ENCODE measurements at regions not wholly inside any gene's neighbourhood (a gene's known extent, or its start where the extent isn't known, plus 50 kb on each side); places are given as distances from the start of the nearest gene placed in this dataset.

DNA sequence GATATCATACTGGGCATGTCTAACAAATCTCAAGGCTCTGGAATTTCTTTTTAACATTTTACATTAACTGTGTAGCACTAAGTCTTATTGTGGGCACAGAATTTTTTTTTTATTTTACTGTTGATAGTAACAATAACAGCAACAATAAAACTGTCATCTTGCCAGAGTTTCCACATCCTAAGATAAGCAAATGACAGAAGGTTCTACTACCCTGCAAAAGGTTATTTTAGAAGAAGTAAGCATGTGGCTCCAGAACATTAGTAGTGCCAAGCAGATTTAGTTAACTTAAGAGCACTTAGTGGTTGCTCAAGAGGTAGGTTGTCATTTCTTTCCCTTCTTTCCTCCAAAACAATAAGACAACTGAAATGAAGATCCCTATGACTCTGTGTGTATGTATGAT, 743.0 kb upstream of the CBLB start:
- DNase-seq (ENCODE audit: low read depth in 2 of 2) = no peak

DNA sequence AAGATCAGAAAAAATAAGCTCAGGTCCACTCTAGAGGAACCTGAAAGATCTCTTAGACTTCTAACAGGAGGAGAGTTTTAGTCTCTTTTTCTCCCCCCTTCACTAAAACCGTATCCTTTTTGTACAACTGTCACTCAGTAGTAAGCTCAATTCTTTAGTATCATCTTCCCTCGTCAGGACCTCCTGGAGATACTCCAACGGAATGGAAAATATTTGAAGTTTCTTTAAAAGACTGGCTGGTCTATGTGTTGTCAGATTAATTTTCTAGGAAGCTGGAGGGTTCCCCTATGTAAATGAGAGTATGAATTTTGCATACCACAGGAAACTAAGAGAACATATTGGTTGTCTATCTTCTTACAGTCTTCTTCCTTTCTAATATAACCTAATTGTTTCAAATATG, 747.7 kb upstream of the CBLB start:
- no peak for DNase-seq (ENCODE audit: low read depth in 2 of 2)

DNA sequence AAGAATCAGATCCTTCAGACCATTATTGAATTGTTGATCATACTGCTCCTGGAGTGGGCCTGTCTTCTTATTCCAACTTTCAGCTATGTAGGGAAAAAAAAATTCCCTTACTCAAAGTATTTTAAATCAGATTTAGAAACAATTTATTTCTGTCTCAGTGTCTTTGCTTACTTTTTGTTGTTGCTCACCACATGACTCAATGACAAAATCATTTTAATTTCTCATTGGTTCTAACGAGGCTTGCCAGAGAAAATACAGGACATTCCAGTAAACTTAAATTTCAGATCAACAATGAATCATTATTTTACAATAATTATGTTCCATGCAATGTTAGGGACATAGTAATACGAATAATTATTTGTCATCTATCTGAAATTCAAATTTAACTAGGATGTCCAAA, 748.5 kb upstream of the CBLB start:
- DNase-seq (ENCODE audit: low read depth in 2 of 2) = no peak

DNA sequence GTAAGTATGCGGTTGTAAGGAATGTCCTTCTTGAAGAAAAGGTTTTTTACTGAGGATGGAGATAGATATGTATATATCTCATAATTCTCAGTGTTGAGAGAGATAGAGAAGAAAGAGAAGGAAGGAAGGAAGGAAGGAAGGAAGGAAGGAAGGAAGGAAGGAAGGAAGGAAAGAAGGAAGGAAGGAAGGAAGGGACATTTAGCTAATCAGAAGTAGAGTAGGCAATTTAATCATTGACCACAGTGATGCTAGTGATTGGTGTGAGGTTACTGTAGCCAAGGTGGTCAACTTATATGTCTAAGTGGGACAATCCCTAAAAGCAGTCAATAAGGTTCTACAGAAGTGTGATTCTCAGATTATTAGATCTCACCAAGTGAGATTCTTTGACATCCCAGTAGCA, 751.8 kb upstream of the CBLB start:
- DNase-seq (ENCODE audit: low read depth in 2 of 2) = no peak

DNA sequence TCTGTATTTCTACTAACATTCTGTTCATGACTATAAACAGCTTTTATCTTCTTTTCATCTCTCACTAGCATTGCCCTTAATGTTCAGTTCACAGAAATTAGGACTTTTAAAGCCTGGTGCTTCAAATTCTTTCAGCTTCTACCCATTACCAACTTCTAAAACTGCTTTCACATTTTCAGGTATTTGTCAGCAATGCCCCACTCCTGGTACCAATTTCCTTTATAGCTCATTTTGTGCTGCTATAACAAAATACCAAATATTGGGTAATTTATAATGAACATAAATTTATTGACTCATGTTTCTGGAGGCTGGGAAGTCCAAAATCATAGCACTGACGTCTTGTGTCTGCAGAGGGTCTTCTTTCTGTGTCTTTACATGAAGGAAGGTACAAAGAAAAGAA, 753.1 kb upstream of the CCDC54 start:
- no peak for DNase-seq (ENCODE audit: low read depth in 2 of 2)

DNA sequence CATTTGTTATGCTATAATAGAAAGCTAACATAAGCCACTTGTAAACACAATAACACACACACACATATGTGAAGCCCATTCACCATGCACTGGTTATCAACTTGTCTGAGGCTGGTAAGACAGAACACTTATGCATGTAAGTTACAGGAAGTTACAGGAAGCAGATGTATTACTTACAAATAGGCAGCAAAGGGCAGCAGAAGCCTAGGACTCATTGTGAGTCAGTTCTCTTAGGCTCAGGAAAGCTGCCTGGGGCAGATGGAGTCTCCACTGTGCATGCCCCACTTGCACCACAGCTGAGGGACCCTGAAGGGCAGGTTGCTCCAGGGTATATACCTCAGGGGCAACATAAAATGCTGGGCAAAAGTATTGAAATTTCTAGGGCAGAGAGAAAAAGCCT, 748.8 kb upstream of the CCDC54 start:
- no peak for DNase-seq (ENCODE audit: low read depth in 2 of 2)

DNA sequence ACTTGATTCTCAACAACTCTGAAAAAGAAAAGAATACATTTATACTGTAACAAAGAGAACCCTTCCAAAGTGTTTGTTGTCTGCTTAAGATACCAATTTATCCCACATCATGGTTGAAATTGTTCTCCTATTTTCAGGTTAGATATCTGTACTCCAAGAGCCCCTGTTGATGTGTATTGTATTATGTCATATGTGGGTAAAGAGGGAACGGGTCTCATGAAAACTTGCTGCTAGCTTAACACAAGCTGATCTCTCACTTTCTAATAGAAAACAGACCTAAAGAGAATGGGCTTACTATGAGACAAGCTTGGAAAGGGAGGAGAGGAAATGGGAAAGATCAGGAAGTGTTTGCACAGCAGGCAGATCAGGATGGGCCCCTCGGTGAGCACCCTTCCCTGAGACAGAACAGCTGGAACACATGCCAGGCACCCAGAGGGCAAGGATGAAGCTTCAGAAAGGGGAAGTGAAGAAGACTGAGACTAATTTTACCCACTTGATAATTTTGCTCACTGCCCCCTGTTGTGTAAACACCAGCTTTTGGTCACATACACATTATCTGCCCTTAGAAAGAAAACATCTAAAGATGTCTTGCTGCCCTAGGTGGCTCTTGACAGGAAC, 747.9 kb upstream of the CCDC54 start:
- no peak for DNase-seq (ENCODE audit: low read depth in 2 of 2)

DNA sequence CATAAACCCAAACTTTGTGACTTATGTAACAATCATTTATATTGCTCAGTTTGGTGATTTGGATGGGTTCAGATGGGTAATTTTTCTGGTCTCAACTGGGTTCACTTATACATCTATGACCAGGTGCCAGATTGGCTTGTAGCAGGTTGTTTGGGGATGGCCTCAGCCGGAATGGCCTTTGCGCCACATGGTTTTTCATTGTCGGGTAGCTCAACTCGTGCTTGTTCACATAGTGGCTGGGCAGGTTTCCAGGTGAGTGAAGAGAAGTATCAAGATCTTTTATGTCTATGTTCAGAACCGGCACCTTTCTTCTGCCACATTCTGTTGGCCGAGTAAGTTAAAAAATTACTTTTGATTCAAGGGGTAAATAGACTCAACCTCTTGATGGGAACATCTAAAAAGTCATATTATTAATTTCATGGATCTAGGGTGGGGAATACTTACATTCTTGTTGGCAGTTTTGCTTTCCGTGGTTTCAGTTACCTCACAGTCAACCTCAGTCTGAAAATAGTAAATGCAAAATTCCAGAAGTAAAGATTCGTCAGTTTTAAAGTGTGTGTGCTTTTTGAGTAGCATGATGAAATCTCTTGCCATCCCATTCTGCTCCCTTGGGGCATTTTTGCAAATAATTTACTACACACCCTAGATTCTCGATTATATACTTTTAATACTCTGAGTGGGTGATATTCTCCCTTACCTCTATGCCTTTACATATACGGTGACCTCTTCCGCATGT, 745.7 kb upstream of the CCDC54 start:
- no peak for DNase-seq (ENCODE audit: low read depth in 2 of 2)

DNA sequence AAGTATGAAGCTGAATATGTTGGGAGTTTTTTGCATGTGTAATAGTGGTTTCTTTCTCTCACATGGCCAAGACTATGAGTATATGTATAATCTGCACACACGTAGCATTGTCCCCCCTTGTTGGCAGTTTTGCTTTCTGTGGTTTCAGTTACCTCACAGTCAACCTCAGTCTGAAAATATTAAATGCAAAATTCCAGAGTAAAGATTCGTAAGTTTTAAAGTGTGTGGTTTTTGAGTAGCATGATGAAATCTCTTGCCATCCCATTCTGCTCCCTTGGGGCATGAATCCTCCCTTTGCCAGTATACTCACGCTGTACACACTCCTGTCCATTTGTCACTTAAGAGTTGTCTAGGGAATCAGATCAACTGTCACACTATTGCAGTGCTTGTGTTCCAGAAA, 742.0 kb upstream of the CCDC54 start:
- DNase-seq (ENCODE audit: low read depth in 2 of 2) = no peak

DNA sequence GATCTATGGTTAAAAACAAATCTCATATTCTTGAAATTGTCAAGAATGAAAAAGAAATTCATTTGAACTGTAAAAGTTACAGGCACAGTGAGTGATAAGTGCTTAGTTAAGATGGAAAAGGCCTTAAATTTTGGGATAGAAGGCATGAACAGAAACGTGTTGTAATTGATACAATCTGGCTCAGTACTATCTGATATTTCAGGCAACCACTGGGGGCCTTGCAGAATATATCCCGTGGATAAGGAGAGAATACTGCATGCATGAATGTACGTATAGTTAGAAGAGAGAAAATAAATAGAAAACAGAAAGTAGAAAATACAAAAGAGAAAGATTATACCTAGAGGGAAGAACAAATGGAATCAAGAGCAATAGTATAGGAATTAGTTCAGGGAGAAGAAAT, 741.4 kb upstream of the CCDC54 start:
- no peak for DNase-seq (ENCODE audit: low read depth in 2 of 2)

DNA sequence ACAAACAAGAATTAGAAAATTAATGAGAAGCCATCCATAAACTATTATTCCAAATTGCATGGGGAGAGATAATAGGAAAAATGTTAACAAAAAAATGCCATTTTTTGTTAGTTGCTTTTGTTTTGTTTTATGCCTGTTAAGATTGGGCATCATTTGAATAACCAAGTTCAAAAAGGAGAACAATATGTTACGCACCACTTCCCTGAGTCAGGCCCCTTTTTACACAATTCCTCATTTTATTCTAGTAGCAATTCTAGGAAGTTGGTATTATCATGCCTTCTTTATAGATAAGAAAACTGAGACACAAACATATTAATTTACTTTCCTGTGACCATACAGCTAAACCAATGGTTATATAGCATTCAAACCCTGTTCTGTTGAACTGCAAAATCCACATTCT, 736.9 kb upstream of the CCDC54 start:
- DNase-seq (ENCODE audit: low read depth in 2 of 2) = no peak

DNA sequence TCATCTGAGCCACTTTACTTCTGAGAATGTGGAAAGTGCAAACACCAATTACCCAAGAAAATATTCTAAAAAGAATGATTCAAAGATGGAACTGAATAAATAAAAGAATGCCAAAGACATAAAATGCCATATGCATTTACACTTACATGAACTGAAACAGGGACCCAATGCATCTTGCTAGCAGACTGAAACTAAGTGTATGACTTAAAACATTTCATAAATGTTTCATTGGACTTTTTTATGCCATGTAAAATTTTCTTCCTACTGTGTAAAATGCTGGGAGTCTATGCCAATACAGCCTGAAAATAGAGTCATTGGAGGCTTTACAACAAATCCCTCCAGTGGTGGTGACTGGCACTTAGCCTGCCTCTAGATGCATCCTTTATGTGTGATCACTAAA, 735.1 kb upstream of the CCDC54 start:
- DNase-seq (ENCODE audit: low read depth in 2 of 2) = no peak

DNA sequence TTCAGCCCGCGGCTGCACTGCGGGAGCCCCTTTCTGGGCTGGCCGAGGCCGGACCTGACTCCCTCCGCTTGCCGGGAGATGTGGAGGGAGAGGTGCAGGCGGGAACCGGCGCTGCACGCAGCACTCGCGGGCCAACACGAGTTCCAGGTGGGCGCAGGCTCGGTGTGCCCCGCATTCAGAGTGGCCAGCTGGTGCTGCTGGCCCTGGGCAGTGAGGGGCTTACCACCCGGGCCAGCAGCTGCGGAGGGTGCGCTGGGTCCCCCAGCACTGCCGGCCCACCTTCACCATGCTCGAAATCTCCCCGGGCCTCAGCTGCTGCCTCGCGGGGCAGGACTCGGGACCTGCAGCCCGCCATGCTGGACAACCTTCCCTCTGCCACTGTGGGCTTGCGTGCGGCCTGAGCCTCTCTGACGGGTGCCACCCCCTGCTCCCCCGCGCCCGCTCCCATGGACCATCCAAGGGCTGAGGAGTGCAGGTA, 733.5 kb upstream of the CCDC54 start:
- DNase-seq (ENCODE audit: low read depth in 2 of 2) = no peak

DNA sequence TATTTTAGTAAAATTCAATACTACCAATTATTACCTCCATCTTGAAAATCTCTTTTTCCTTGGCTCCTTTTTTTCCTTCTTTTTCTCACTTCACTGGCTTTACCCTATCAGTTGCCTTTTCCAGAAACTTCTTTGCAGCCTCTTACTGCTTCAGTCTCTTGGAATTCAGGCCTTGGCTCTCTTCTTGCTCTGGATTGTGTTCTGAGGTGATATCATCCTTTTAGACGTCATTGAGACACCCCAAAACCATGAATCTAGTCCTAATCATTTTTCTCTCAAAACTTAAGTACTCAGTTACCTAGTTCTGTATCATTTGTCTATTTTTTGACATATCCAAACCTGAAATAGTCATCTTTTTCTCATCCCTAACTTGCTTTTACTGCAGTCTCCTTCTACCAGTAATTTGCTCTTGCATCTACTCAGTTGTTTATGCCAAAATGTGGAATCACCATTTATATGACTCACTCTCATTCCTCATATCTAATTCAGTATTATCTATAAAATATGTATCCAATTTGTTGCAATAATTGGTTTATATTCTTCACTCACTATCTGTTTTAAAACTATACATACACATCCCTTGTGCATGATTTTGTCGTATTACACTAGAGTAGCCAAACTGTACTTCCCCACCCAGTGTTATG, 703.2 kb upstream of the CCDC54 start:
- DNase-seq (ENCODE audit: low read depth in 2 of 2) = no peak

DNA sequence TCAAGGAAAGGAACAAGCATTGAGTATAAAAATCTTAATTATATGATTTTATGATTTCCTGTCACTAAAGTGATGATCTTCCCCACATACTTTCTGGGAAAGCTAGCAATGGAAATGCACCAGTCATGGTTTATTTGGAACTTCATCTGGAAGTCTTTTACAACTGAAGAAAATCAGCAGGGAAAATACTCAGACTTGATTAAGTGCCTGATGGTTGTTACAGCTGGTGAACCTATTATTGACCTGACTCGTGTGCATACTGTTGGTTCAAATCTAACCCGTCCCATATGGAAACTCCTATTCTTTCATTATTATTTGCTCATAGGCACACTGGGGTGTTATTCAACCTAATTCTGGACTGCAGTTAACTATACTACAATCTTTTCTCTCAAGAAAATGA, 701.8 kb upstream of the CCDC54 start:
- DNase-seq (ENCODE audit: low read depth in 2 of 2) = no peak

DNA sequence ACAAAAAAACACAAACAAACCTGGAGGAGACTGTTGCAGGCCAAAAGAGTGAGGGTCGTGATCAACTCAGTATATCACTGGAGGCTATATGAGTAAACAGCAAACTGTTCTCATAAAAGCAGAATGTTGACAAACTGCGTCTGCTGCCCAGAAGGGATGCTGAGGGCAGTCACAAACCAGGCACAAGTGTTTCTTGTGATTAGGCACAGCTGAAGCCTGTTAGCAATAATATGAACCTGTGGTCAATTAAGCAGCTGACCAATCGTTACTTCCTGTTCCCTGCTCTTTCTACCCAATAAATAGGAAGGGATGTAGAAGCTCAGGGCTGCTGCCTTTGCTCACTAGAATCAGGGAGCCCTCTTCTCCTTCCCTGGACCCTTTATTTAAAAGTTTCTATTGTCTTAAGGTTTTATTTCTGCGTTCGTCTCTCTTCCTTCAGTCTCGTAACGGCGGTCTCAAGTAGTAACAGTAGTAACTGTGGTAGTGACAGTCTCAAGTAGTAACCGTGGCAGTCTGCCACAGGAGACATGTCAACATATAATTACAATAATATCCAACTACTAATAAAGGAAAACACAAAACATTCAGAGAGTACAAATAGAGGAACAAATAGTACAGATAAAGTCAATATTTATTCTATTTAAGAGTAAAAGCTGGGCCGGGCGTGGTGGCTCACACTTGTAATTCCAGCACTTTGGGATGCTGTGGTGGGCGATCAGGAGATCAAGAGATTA, 698.4 kb upstream of the CCDC54 start:
- no peak for DNase-seq (ENCODE audit: low read depth in 2 of 2)

DNA sequence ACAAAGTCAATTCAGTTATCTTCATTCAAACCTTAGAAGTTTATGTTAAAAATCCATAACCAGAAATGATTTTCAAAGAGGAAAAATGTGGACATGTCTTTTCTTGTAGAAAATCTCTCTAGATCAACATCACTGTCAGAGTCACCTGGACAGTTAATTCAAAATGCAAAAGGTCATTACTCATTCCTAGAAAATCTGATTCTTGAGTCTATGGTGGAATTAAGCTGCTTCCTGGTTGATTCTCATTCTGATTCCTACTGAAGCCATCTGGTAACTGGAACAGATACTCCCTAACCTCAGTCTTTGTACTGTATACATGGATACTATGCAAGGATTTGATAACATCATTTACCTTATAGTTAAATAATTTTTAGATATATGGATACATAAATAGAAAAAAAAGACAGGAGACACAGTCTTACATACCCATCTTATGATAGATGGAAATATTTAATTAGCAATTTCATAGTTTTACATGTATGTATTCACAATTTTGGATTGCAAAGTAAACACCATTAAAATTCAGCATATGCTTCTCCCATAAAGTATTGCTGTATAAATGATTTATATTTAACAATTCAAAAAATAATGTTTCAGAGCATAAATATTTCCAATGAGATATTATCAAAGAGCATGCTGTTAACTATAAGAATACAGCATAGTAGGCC, 693.2 kb upstream of the CCDC54 start:
- DNase-seq (ENCODE audit: low read depth in 2 of 2) = no peak

DNA sequence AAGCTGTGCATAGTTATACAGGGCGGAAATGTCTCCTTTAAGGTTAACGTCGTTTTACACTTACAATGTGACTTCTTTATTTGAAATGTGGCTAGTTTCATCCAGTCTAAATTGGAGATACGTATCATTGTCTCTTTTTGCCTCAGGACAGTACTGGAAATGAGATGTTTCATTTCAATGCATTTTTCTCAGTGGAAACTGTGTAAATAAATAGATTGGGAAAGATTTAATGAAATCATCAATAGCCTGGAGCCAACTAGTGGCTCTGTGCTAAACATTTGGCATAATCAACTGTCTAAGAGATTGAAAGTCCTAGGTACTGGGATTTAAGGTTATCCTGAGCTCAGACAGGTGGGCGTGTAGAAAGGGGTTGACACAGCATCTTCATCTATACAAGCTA, 691.5 kb upstream of the CCDC54 start:
- DNase-seq (ENCODE audit: low read depth in 2 of 2) = no peak

DNA sequence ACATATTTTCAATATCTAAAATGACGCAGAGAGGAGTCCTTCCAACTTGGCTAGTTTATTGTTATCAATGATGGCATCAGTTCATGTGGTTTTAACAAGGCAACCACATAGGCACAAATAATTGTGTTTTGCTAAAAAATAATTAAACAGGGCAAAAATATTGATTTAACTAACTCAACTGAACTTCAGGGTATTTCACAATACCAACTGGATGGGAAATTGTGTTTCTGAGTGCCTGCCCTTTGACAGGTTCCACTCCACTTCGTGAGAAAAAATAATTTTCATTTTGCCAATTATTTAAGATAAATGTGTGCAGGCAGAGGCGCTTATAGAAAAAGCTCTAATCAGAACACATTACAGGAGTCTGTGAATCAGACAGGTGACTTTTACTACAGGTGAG, 689.3 kb upstream of the CCDC54 start:
- no peak for DNase-seq (ENCODE audit: low read depth in 2 of 2)

DNA sequence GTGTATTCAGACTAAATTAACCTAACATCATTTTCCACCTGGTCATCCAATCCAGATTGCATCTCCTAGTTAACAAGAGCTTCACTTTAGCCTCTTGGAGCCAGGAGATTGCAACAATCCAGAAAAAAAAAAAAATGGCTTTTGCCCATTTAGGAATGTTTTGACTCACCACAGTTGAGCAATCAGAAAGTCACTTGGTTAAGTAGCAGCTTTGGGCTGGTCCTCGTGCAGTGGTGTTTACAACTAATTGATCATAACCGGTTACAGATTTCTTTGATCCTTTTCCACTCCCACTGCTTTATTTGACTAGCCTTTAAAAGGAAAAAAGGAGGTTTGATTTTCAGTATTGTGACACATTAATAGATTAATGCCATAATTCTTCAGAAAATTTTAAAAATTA, 688.8 kb upstream of the CCDC54 start:
- DNase-seq (ENCODE audit: low read depth in 2 of 2) = no peak

DNA sequence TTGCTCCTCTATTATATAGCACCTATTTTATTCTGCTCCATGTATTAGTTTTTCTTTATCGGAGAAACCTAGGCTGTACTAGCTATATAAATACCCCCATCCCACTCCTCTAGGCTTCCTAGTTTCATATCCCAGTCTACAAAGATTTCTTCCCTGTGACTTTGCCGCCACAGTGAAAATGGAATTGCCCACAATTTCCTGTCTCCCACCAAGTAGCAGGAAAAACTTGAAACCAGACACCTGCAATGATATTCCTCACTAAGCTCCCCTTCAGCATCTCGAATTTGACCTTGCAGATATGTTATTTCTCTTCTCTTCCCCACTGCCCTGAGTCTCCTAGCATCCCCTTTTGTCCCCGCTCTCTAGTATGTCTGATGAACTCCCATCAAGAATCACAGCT, 685.8 kb upstream of the CCDC54 start:
- DNase-seq (ENCODE audit: low read depth in 2 of 2) = no peak

DNA sequence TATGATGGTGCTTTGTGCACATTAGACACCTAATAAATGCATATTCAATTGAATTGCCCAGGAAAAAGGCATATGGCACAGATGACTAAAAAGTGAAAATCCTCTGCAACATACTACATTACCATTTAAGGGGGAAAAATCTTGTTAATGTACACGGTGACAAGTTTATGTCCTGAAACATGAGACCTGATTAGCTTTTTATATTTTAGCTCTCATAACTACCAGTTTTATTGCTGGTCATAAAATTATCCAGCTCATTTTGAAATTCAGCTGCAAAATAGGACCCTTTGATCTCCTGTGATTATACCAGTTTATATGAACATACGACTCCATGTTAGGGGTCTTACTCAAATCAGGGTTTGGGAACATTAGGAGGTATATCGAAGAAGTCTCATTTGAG, 684.6 kb upstream of the CCDC54 start:
- DNase-seq (ENCODE audit: low read depth in 2 of 2) = no peak
